Endothelial cell of umbilical vein (primary cell): ENCODE measurements at regions not wholly inside any gene's neighbourhood (a gene's known extent, or its start where the extent isn't known, plus 50 kb on each side); places are given as distances from the start of the nearest gene placed in this dataset.

Source experiments
- BruUV-seq: library from RNA; stranded (reverse); fragments of 400-500 nt; replicated peaks from 2 replicates; lab custom pipeline; 2021; lab: Mats Ljungman, UMichigan
- CTCF ChIA-PET: fragments of 300-600, 350-600 bp; sonication (Branson Sonifier 250); formaldehyde crosslinking; loops from one replicate; lab custom pipeline; 2021; ENCODE audit warnings: antibody characterized with exemption, inconsistent platforms; lab: Charles Lee
- POLR2A ChIA-PET: fragments of 300-600, 350-600 bp; sonication (Branson Sonifier 250); formaldehyde crosslinking; loops from one replicate; lab custom pipeline; 2021; ENCODE audit warnings: antibody characterized with exemption, inconsistent platforms; lab: Charles Lee
- DNase-seq: peaks from one replicate; pipeline ENCODE4 v3.0.0-alpha.2; 2011; ENCODE audit warnings: low read depth, low spot score
- FAIRE-seq: peaks from 2 replicates; lab custom pipeline; 2011; peaks lifted over from hg19 to GRCh38; lab: Jason Lieb, UNC
- H2AFZ ChIP-seq: 2 replicates; pipeline ENCODE4 v1.6.0; 2012; ENCODE audit warnings: low read depth, low read length, control low read depth, inconsistent platforms
- H3K27ac ChIP-seq: 2 replicates; pipeline ENCODE4 v1.5.1; 2011; ENCODE audit warnings: low read depth, mild to moderate bottlenecking, control low read depth, low read length, moderate library complexity; ENCODE audit not compliant: insufficient read depth
- H3K27me3 ChIP-seq, 2 experiments: 2 replicates each; pipeline versions ENCODE4 v1.6.0 to v1.6.1; 2011; ENCODE audit warnings: low read length in 2 of 2, mixed read lengths in 1 of 2; ENCODE audit not compliant: control insufficient read depth in 2 of 2, insufficient read depth in 2 of 2
- H3K36me3 ChIP-seq, 2 experiments: 2 replicates in 1 of 2; 3 replicates in 1 of 2; pipeline ENCODE4 v1.5.1; 2011; ENCODE audit warnings: low read length in 2 of 2, mild to moderate bottlenecking in 1 of 2, moderate library complexity in 1 of 2; ENCODE audit not compliant: control insufficient read depth in 2 of 2, insufficient read depth in 2 of 2; ENCODE audit errors: extremely low read depth in 1 of 2
- H3K4me1 ChIP-seq: 3 replicates; pipeline ENCODE4 v1.5.1; 2011; ENCODE audit warnings: mild to moderate bottlenecking, low read length; ENCODE audit not compliant: control insufficient read depth, insufficient read depth; ENCODE audit errors: extremely low read depth
- H3K4me2 ChIP-seq: 2 replicates; pipeline ENCODE4 v1.6.1; 2011; ENCODE audit warnings: low read length, control low read depth, mixed read lengths; ENCODE audit not compliant: insufficient read depth
- H3K4me3 ChIP-seq, 3 experiments: fragments of 200-600 bp in 1 of 3; sonication (generic), shearing (Covaris generic) in 1 of 3; replicated peaks in 1 of 3; 2 replicates each; pipeline ENCODE4 v1.5.1; 2011 to 2016; ENCODE audit warnings: control low read depth in 3 of 3, low read length in 3 of 3, mild to moderate bottlenecking in 2 of 3, inconsistent platforms in 1 of 3, low read depth in 1 of 3, moderate library complexity in 1 of 3; ENCODE audit not compliant: insufficient read depth in 1 of 3
- H3K79me2 ChIP-seq: 2 replicates; pipeline ENCODE4 v1.6.0; 2012; ENCODE audit warnings: low read length, inconsistent platforms; ENCODE audit not compliant: control insufficient read depth, insufficient read depth
- H3K9ac ChIP-seq: replicated peaks from 2 replicates; pipeline ENCODE3; 2011; ENCODE audit warnings: low read length, control low read depth; ENCODE audit not compliant: insufficient read depth; ENCODE audit errors: extremely low read depth
- H3K9me1 ChIP-seq: replicated peaks from 3 replicates; pipeline ENCODE4 v1.6.0; 2011; ENCODE audit warnings: mild to moderate bottlenecking, low read length; ENCODE audit not compliant: control insufficient read depth, insufficient read depth; ENCODE audit errors: extremely low read depth
- H3K9me3 ChIP-seq: replicated peaks from 2 replicates; pipeline ENCODE4 v1.5.1; 2012; ENCODE audit warnings: low read length, inconsistent platforms; ENCODE audit not compliant: control insufficient read depth, insufficient read depth
- H4K20me1 ChIP-seq: replicated peaks from 2 replicates; pipeline ENCODE3; 2011; ENCODE audit warnings: mild to moderate bottlenecking, low read length; ENCODE audit not compliant: control insufficient read depth, insufficient read depth; ENCODE audit errors: extremely low read depth
- CTCF ChIP-seq, 2 donors: IDR thresholded peaks; 1 replicate in 1 of 2; 2 replicates in 1 of 2; pipeline ENCODE4 v1.5.1; 2011; ENCODE audit warnings: low read length in 2 of 2, mild to moderate bottlenecking in 2 of 2, moderate library complexity in 2 of 2, control low read depth in 1 of 2, inconsistent platforms in 1 of 2, low read depth in 1 of 2; ENCODE audit not compliant: insufficient read depth in 1 of 2; ENCODE audit errors: extremely low read depth in 1 of 2
- EZH2 ChIP-seq: IDR thresholded peaks from 2 replicates; pipeline ENCODE4 v1.6.1; 2012; ENCODE audit warnings: borderline replicate concordance, low read depth, mild to moderate bottlenecking, moderate library complexity, low read length, inconsistent platforms; ENCODE audit not compliant: severe bottlenecking
- FOS ChIP-seq: IDR thresholded peaks from 2 replicates; pipeline ENCODE4 v1.6.1; 2011; ENCODE audit warnings: mild to moderate bottlenecking, low read length, moderate library complexity, borderline replicate concordance; ENCODE audit not compliant: insufficient read depth
- GATA2 ChIP-seq: IDR thresholded peaks from 2 replicates; pipeline ENCODE4 v1.7.0; 2011; ENCODE audit warnings: low read depth, mild to moderate bottlenecking, moderate library complexity, mixed read lengths, low read length; ENCODE audit not compliant: insufficient read length, insufficient read depth
- JUN ChIP-seq: IDR thresholded peaks from 2 replicates; pipeline ENCODE4 v1.6.1; 2011; ENCODE audit warnings: borderline replicate concordance, low read depth; ENCODE audit not compliant: insufficient read length, insufficient read depth
- MAX ChIP-seq: IDR thresholded peaks from 2 replicates; pipeline ENCODE4 v1.6.1; 2011; ENCODE audit not compliant: insufficient read depth, insufficient read length
- MYC ChIP-seq: IDR thresholded peaks from one replicate; pipeline ENCODE4 v1.6.1; 2011; ENCODE audit warnings: mild to moderate bottlenecking, low read depth, low read length
- POLR2A ChIP-seq: IDR thresholded peaks from 2 replicates; pipeline ENCODE4 v1.6.1; 2012; ENCODE audit warnings: low read depth, mild to moderate bottlenecking, control low read depth, low read length
- POLR2AphosphoS5 ChIP-seq: IDR thresholded peaks from 2 replicates; pipeline ENCODE4 v1.6.1; 2012; ENCODE audit warnings: low read depth, mild to moderate bottlenecking, control low read depth, low read length, moderate library complexity; ENCODE audit not compliant: insufficient read depth
- dilution Hi-C: fragments of 300-500 bp; cut with MboI; formaldehyde crosslinking; loops from one replicate; pipeline ENCODE4 v1.15.0; 2019; ENCODE audit warnings: low sequenced_read_pairs; ENCODE audit not compliant: extremely low pct_ligation_motif_present
- intact Hi-C: fragments of 100-400 bp; cut with micrococcal nuclease; formaldehyde crosslinking; loops from one replicate; pipeline ENCODE4 v1.10.0; 2022

- no peak for DNase-seq
- no TSS peak for BruUV-seq
- H3K79me2 ChIP-seq: no peaks in the 10 kb centered on the region
- no peak overlapping the region for H3K9ac ChIP-seq
- no peaks in the 10 kb centered on the region for H3K36me3 ChIP-seq
- H3K9me1 ChIP-seq: no peaks in the 10 kb centered on the region
- no peak overlapping the region for H3K4me2 ChIP-seq
- no peak for FAIRE-seq
- no peaks in the 10 kb centered on the region for H3K27me3 ChIP-seq
- H2AFZ ChIP-seq: no peak overlapping the region
- intact Hi-C loops: no loop called here
- H3K27ac ChIP-seq: no peak overlapping the region
- no peak for TF ChIP-seq CTCF (IDR thresholded peaks at IDR 0.05; ENCODE audit: extremely low read depth in 1 of 2, insufficient read depth in 1 of 2, low read depth in 1 of 2, low read length in 2 of 2)
- no peak for TF ChIP-seq FOS
- TF ChIP-seq MYC: no peak
- no peak for TF ChIP-seq POLR2AphosphoS5
- no peak for TF ChIP-seq MAX
- no peak for TF ChIP-seq POLR2A
- TF ChIP-seq EZH2: no peak
- no peak for TF ChIP-seq JUN
- no peak for TF ChIP-seq GATA2
- no peak overlapping the region for H3K4me3 ChIP-seq
- H4K20me1 ChIP-seq: no peaks in the 10 kb centered on the region
- no peaks in the 10 kb centered on the region for H3K9me3 ChIP-seq
- ChIA-PET CTCF (interaction anchor here (2.0 kb wide), 1 partner anchor 20 kb away, joined by 4 read pairs; no protein-coding TSS in a partner anchor), POLR2A (no interaction called here)
- dilution Hi-C loops: no loop called here
- H3K4me1 ChIP-seq: no peaks in the 10 kb centered on the region
Measured at GRCh38 chr2:145930318-145930717, 1410.4 kb upstream of the ZEB2 start.
